HUES64 (cell line): ENCODE measurements at regions not wholly inside any gene's neighbourhood (a gene's known extent, or its start where the extent isn't known, plus 50 kb on each side); places are given as distances from the start of the nearest gene placed in this dataset.
A peak's percentile ranks its signal among the peaks of the same experiment; 100 is the strongest.

Experiments
- H3K27ac ChIP-seq: 2 replicates; pipeline ENCODE4 v1.7.0; 2013; ENCODE audit warnings: low read depth, low read length, inconsistent platforms
- H3K27me3 ChIP-seq: 2 replicates; pipeline ENCODE4 v1.6.1; 2013; ENCODE audit warnings: mild to moderate bottlenecking, low read length; ENCODE audit not compliant: insufficient read depth
- H3K36me3 ChIP-seq: 2 replicates; pipeline ENCODE4 v1.6.1; 2013; ENCODE audit warnings: mild to moderate bottlenecking, low read length; ENCODE audit not compliant: insufficient read depth
- H3K4me1 ChIP-seq: 2 replicates; pipeline ENCODE4 v1.6.1; 2013; ENCODE audit warnings: mild to moderate bottlenecking, low read length, moderate library complexity; ENCODE audit not compliant: insufficient read depth
- H3K4me3 ChIP-seq: 2 replicates; pipeline ENCODE4 v1.5.1; 2013; ENCODE audit warnings: mild to moderate bottlenecking, low read length, moderate library complexity
- H3K9ac ChIP-seq: 2 replicates; pipeline ENCODE4 v1.6.1; 2013; ENCODE audit warnings: mild to moderate bottlenecking, low read depth, low read length
- H3K9me3 ChIP-seq: 2 replicates; pipeline ENCODE4 v1.6.1; 2013; ENCODE audit warnings: low read depth, low read length; ENCODE audit not compliant: insufficient read depth
- WGBS: fragments of 150-250, 120-280 bp; methylation state at CpG from one replicate; pipeline ENCODE4 v1.1.7; 2013; ENCODE audit warnings: missing lambda C conversion rate; 5-methylcytosine and 5-hydroxymethylcytosine counted together

DNA sequence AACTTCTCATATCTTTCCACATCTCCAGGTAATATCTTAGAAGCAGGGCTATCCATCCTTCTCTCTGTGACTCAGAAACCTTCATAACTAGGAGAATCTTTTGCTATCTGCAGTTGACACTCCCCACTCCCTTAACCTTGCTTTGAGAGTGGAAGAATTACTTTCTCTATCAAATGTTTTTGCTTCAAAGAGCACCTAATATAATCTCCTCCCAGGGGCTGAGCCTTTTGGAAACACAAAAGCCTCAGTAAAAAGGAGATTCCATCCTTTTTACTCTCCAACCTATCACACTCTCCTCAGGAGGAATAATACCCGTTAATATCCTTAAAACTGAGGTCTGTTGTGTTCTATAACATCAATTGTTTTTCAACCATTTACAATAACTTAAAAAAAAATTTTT is 94.9 kb upstream of the DNAJC10 start:
- Histone ChIP-seq H3K27ac (no peak overlapping the region), H3K9ac (no peak overlapping the region), H3K4me3 (no peak overlapping the region), H3K27me3 (no peaks in the 10 kb centered on the region), H3K36me3 (no peaks in the 10 kb centered on the region), H3K4me1 (peaks cover 33% of the 10 kb centered on the region), H3K9me3 (no peaks in the 10 kb centered on the region)
- WGBS: 83% methylated on average over 1 of the region's 1 CpG

DNA sequence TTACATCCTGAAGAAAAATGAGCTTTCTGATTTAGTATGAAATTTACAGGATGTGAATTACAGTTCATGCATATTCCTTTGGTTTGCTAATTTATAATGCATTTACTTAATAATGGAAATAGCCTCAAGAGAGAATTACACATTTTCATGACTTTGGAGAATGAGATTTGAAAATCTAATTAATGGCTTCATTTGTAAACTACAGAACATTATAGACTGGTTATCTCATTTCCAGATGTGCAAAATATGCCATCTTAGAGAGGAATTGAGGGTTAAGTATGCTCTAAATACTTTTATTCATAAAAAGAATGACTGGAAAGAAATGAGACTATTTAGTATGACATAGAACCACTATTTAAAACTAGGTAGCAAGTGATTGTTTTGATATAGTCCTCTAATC is 94.2 kb upstream of the DNAJC10 start:
- H3K9me3 ChIP-seq: no peaks in the 10 kb centered on the region
- H3K4me1 ChIP-seq: peaks cover 36% of the 10 kb centered on the region
- no peak overlapping the region for H3K4me3 ChIP-seq
- H3K27ac ChIP-seq: no peak overlapping the region
- no peaks in the 10 kb centered on the region for H3K36me3 ChIP-seq
- no peaks in the 10 kb centered on the region for H3K27me3 ChIP-seq
- H3K9ac ChIP-seq: no peak overlapping the region

GRCh38 chr2:182622231-182622630 is 93.8 kb upstream of the DNAJC10 start:
- H3K4me1 ChIP-seq: peaks cover 36% of the 10 kb centered on the region
- H3K9ac ChIP-seq: no peak overlapping the region
- H3K36me3 ChIP-seq: no peaks in the 10 kb centered on the region
- 98% methylated on average over 1 of the region's 2 CpGs for WGBS
- H3K27me3 ChIP-seq: no peaks in the 10 kb centered on the region
- H3K9me3 ChIP-seq: no peaks in the 10 kb centered on the region
- no peak overlapping the region for H3K4me3 ChIP-seq
- H3K27ac ChIP-seq: no peak overlapping the region

DNA sequence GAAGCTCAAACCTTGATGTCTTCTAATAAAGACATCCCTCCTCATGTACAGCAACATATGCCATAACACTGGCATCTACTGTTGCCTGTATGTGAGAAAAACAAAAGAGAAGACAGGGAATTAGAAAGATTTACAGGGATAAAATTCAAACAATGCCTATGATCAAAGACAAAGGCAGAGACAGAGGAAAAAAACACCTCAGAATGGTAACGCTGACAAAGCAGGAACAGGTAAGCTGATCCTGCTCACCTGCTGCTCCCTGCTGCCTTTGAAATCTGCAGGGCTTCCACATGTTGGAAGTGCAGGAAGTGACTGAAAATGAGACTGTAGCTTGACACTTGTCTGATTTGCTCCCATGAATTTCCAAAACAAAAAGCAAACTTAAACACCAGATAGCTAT is 90.2 kb upstream of the DNAJC10 start:
- Histone ChIP-seq H3K9me3 (no peaks in the 10 kb centered on the region), H3K27me3 (no peaks in the 10 kb centered on the region), H3K9ac (no peak overlapping the region), H3K36me3 (no peaks in the 10 kb centered on the region), H3K4me1 (peaks cover 37% of the 10 kb centered on the region), H3K27ac (peak overlapping the region; percentile 56; the same call in 1 of the 2 replicates), H3K4me3 (no peak overlapping the region)
- 57% methylated on average over 1 of the region's 1 CpG for WGBS

GRCh38 chr2:182628916-182629315 is 87.1 kb upstream of the DNAJC10 start:
- Histone ChIP-seq H3K9ac (no peak overlapping the region), H3K27ac (no peak overlapping the region), H3K4me1 (peaks cover 34% of the 10 kb centered on the region), H3K9me3 (no peaks in the 10 kb centered on the region), H3K27me3 (no peaks in the 10 kb centered on the region), H3K4me3 (no peak overlapping the region), H3K36me3 (no peaks in the 10 kb centered on the region)
- WGBS: 87% methylated on average over 3 of the region's 3 CpGs

- Histone ChIP-seq H3K9ac (no peak overlapping the region), H3K9me3 (no peaks in the 10 kb centered on the region), H3K4me3 (no peak overlapping the region), H3K27me3 (no peaks in the 10 kb centered on the region), H3K4me1 (peaks cover 32% of the 10 kb centered on the region), H3K36me3 (no peaks in the 10 kb centered on the region), H3K27ac (no peak overlapping the region)
- 91% methylated on average over 1 of the region's 1 CpG for WGBS
These were observed 85.8 kb upstream of the DNAJC10 start for GRCh38 chr2:182630207-182630606.

- Histone ChIP-seq H3K9me3 (no peaks in the 10 kb centered on the region), H3K4me1 (peaks cover 22% of the 10 kb centered on the region), H3K27me3 (no peaks in the 10 kb centered on the region), H3K4me3 (no peak overlapping the region), H3K27ac (no peak overlapping the region), H3K9ac (no peak overlapping the region), H3K36me3 (no peaks in the 10 kb centered on the region)
- 26% methylated on average over 2 of the region's 3 CpGs for WGBS
These were observed 84.8 kb upstream of the DNAJC10 start for GRCh38 chr2:182631299-182631698.

DNA sequence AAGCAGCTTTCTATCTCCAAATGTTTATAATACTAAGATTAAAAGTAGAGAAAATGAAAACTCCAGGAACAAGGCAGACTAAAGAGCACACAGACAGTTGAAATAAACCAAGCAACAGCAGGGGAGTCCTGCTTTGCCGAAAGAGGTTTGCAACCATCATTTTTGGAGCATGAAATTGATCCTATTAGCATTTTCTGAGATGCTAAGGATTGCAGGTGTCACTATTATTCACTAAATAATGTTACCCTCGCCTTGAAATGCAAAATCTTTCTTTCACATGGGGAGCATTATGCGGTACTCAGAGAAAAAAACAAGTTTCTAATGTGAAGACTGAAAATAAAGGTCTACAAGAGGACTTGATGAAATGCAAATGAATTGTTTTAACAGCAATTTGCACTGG is 81.7 kb upstream of the DNAJC10 start:
- Histone ChIP-seq H3K9ac (no peak overlapping the region), H3K27ac (no peak overlapping the region), H3K9me3 (no peaks in the 10 kb centered on the region), H3K4me3 (no peak overlapping the region), H3K27me3 (no peaks in the 10 kb centered on the region), H3K36me3 (no peaks in the 10 kb centered on the region), H3K4me1 (peaks cover 28% of the 10 kb centered on the region)
- WGBS: 85% methylated on average over 3 of the region's 3 CpGs

DNA sequence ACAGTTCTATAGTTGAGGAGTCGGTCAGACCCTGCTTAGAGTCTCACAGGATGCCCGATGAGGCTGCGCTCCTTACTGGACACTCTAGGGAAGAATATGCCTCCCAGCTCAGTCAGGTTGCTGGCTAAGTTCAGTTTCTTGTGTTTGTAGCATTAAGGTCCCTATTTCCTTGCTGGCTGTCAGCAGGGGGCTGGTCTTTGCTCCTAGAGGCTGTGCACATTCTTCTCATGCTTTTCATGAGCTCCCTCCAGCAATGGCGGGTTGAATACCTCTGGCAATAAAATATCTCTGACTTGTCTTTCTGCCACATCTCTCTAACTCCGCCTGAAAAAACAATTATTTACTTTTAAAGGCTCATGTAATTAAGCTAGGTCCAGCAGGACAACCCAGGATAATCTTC is 79.4 kb upstream of the DNAJC10 start:
- no peak overlapping the region for H3K4me3 ChIP-seq
- H3K9me3 ChIP-seq: no peaks in the 10 kb centered on the region
- H3K36me3 ChIP-seq: no peaks in the 10 kb centered on the region
- peaks cover 18% of the 10 kb centered on the region for H3K4me1 ChIP-seq
- no peak overlapping the region for H3K27ac ChIP-seq
- WGBS: 37% methylated on average over 5 of the region's 5 CpGs
- H3K9ac ChIP-seq: no peak overlapping the region
- H3K27me3 ChIP-seq: no peaks in the 10 kb centered on the region

DNA sequence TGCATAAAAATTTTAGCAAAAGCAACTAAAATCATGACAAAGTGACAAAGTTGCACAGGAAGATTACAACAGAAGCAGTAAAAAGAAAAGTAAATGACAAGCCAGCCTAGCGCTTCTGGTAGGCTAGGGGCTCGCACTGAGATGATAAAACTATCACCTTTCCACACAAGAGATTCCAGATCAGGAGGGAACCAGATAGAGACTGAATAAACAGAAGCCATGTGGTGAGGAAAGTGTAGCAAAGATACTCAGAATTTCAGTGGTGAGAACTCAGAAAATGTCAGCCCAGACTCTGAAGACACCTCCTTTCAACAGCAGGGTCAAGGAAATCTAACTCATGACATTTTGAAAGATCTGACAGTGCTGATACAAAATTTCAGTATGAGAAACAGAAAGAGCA is 77.4 kb upstream of the DNAJC10 start:
- Histone ChIP-seq H3K27me3 (no peaks in the 10 kb centered on the region), H3K4me3 (no peak overlapping the region), H3K9ac (no peak overlapping the region), H3K9me3 (no peaks in the 10 kb centered on the region), H3K36me3 (no peaks in the 10 kb centered on the region), H3K4me1 (peaks cover 8% of the 10 kb centered on the region; the same call in 1 of the 2 replicates), H3K27ac (no peak overlapping the region)
- WGBS: 81% methylated on average over 2 of the region's 2 CpGs

GRCh38 chr2:182639971-182640370 is 76.1 kb upstream of the DNAJC10 start:
- Histone ChIP-seq H3K4me3 (no peak overlapping the region), H3K27ac (no peak overlapping the region), H3K9me3 (no peaks in the 10 kb centered on the region), H3K27me3 (no peaks in the 10 kb centered on the region), H3K36me3 (no peaks in the 10 kb centered on the region), H3K4me1 (peaks cover 8% of the 10 kb centered on the region; the same call in 1 of the 2 replicates), H3K9ac (no peak overlapping the region)
- 100% methylated on average over 2 of the region's 2 CpGs for WGBS

DNA sequence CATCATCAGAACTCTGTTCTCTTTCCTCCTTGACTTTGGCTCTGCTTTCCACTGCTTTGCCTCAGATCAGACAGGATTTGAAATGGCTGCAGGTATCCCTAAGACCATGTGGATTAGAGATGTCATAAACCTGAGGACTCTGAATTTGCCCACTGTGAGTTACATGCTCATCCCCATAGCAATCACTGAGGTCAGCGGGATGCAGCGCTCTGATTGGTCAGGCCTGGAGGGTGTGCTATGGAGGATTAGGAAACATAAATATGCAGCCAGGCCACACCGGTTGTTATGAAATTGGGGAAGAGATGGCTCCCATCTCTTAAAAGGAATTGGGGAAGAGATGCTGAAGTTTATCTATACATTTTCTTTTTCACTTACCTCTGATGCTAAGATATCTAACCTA is 73.7 kb upstream of the DNAJC10 start:
- WGBS: 85% methylated on average over 3 of the region's 3 CpGs
- H3K4me3 ChIP-seq: no peak overlapping the region
- no peaks in the 10 kb centered on the region for H3K27me3 ChIP-seq
- H3K27ac ChIP-seq: no peak overlapping the region
- H3K9me3 ChIP-seq: no peaks in the 10 kb centered on the region
- H3K9ac ChIP-seq: no peak overlapping the region
- no peaks in the 10 kb centered on the region for H3K36me3 ChIP-seq
- H3K4me1 ChIP-seq: no peaks in the 10 kb centered on the region
